ENCODE measurements at regions not wholly inside any gene's neighbourhood (a gene's known extent, or its start where the extent isn't known, plus 50 kb on each side); places are given as distances from the start of the nearest gene placed in this dataset.

DNA sequence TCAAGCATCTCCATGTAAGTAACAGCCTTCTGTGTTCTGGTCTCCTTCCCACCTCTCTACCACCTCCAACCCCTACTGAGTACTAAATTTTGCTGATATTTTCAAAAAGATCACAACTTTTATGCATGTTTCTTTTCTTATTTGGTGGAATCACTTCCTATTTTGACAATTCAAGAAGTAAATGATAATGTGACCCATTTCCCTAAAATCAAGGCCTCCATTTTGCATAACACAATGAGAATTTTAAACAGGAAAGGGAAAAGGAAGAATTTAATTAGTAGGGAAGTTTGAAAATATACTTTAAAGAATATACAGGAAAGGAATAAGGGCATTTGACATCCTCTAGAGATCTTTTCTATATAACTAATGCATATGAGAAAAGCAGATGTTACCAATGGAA lies 212.9 kb upstream of the RASA1 start:
- Histone ChIP-seq H4K20me1 (ENCODE audit: insufficient read depth, low read length) (no peaks in the 10 kb centered on the region), H2AK9ac (replicated peaks; ENCODE audit: low read depth, low read length, poor library complexity) (no peak overlapping the region), H3K23ac (ENCODE audit: low read depth, low read length) (no peak overlapping the region), H4K5ac (ENCODE audit: low read depth, low read length) (no peak overlapping the region), H2BK15ac (ENCODE audit: low read depth, low read length) (no peak overlapping the region), H2BK120ac (ENCODE audit: low read depth, low read length) (no peak overlapping the region), H2AFZ (replicated peaks; ENCODE audit: low read length, poor library complexity) (no peak overlapping the region), H3K4ac (ENCODE audit: low read depth, low read length) (no peak overlapping the region), H3K14ac (replicated peaks; ENCODE audit: low read depth, low read length) (no peak overlapping the region), H3K9me3 (ENCODE audit: control insufficient read depth, insufficient read depth, low read length) (no peaks in the 10 kb centered on the region; the same call in 1 of the 2 replicates), H3K27ac (ENCODE audit: insufficient read depth, low read length) (no peak overlapping the region), H3K56ac (ENCODE audit: extremely low read depth, insufficient read depth, low read length) (no peak overlapping the region), H2BK5ac (ENCODE audit: low read depth, low read length, poor library complexity, severe bottlenecking) (no peak overlapping the region), H4K8ac (ENCODE audit: low read depth in 2 of 2, low read length in 2 of 2) (no peak overlapping the region), H2BK20ac (ENCODE audit: low read depth, low read length) (no peak overlapping the region), H3K9me1 (ENCODE audit: insufficient read depth, low read length) (no peaks in the 10 kb centered on the region), H3K18ac (ENCODE audit: low read depth, low read length) (no peak overlapping the region), H3K4me1 (ENCODE audit: control insufficient read depth, insufficient read depth, low read length) (no peaks in the 10 kb centered on the region), H2AK5ac (ENCODE audit: low read depth, low read length) (no peak overlapping the region), H3K9ac (ENCODE audit: low read depth, low read length) (no peak overlapping the region), H3K4me3 (ENCODE audit: insufficient read depth, low read depth, low read length) (no peak overlapping the region), H3K36me3 (ENCODE audit: control insufficient read depth, insufficient read depth, low read length) (no peaks in the 10 kb centered on the region), H3K79me1 (ENCODE audit: low read depth in 1 of 2, low read length in 2 of 2) (no peaks in the 10 kb centered on the region), H3K27me3 (ENCODE audit: control insufficient read depth, insufficient read depth, low read length) (no peaks in the 10 kb centered on the region), H4K91ac (ENCODE audit: insufficient read depth, low read depth, low read length) (no peak overlapping the region), H3K4me2 (ENCODE audit: low read depth, low read length) (no peak overlapping the region)
- no TSS peak for BruUV-seq (replicated peaks)
- dilution Hi-C loops (cut with HindIII; ENCODE audit: low sequenced_read_pairs, unreplicated experiment) (no loop called here), in situ Hi-C loops (cut with MboI; ENCODE audit: low sequenced_read_pairs) (no loop called here), intact Hi-C loops (cut with micrococcal nuclease) (no loop called here)
- POLR2A ChIA-PET (ENCODE audit: unreplicated experiment): no interaction called here
- no peak for ATAC-seq (ENCODE audit: low read depth)
- CTCF ChIA-PET: no interaction called here
- DNase-seq: no peak
- TF ChIP-seq CEBPB (IDR thresholded peaks at IDR 0.05; ENCODE audit: low read depth, low read length) (no peak), BHLHE40 (IDR thresholded peaks at IDR 0.05; ENCODE audit: low read depth, low read length) (no peak), RAD21 (IDR thresholded peaks at IDR 0.05; ENCODE audit: low read length) (no peak), MAFK (IDR thresholded peaks at IDR 0.05; ENCODE audit: low read depth, low read length) (no peak), MXI1 (IDR thresholded peaks at IDR 0.05; ENCODE audit: borderline replicate concordance, low read depth, low read length) (no peak), NFE2L2 (IDR thresholded peaks at IDR 0.05; ENCODE audit: low read depth, low read length) (no peak), RFX5 (IDR thresholded peaks at IDR 0.05; ENCODE audit: low read depth, low read length) (no peak), RCOR1 (IDR thresholded peaks at IDR 0.05; ENCODE audit: insufficient replicate concordance, low read length) (no peak), MAZ (IDR thresholded peaks at IDR 0.05; ENCODE audit: borderline replicate concordance, low read depth, low read length) (no peak), CHD1 (IDR thresholded peaks at IDR 0.05; ENCODE audit: low read depth, low read length) (no peak), POLR2A (IDR thresholded peaks at IDR 0.05; ENCODE audit: low read depth, low read length) (no peak)
- TF ChIP-seq, protein P1, sequence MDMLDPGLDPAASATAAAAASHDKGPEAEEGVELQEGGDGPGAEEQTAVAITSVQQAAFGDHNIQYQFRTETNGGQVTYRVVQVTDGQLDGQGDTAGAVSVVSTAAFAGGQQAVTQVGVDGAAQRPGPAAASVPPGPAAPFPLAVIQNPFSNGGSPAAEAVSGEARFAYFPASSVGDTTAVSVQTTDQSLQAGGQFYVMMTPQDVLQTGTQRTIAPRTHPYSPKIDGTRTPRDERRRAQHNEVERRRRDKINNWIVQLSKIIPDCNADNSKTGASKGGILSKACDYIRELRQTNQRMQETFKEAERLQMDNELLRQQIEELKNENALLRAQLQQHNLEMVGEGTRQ (IDR thresholded peaks at IDR 0.05; ENCODE audit: low read depth, low read length): no peak
- TF ChIP-seq, protein P2, sequence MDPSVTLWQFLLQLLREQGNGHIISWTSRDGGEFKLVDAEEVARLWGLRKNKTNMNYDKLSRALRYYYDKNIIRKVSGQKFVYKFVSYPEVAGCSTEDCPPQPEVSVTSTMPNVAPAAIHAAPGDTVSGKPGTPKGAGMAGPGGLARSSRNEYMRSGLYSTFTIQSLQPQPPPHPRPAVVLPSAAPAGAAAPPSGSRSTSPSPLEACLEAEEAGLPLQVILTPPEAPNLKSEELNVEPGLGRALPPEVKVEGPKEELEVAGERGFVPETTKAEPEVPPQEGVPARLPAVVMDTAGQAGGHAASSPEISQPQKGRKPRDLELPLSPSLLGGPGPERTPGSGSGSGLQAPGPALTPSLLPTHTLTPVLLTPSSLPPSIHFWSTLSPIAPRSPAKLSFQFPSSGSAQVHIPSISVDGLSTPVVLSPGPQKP (IDR thresholded peaks at IDR 0.05; ENCODE audit: borderline replicate concordance, low read depth, low read length): no peak
